HK-2 (cell line): ENCODE measurements at regions not wholly inside any gene's neighbourhood (a gene's known extent, or its start where the extent isn't known, plus 50 kb on each side); places are given as distances from the start of the nearest gene placed in this dataset.
A peak's percentile ranks its signal among the peaks of the same experiment; 100 is the strongest.

ENCODE experiments used
- DNase-seq: peaks from one replicate; pipeline ENCODE4 v3.0.0-alpha.2; 2018; ENCODE audit not compliant: unreplicated experiment

GRCh38 chr13:39100996-39101738 is 62.9 kb downstream of the NHLRC3 start:
- no peak for DNase-seq

GRCh38 chr13:39102981-39103490 is 64.8 kb downstream of the NHLRC3 start:
- no peak for DNase-seq

DNA sequence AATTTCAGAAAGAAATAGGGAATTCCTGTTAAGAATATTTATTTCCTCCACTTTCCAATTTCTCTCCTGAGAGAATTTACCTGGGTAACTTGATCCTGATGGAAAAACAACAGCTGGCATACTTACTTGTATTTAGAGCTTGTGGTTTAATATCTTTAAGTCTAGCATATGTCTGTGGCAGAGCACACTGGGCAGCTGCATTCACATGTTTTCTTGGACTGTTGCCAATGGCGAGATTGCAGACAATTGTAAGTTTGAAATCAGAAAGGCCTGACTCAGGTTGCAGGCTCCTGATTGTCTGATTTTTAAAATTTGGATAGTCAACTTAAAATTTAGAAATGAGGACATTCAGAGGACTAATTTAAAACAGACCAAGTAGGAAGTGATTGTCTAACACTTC is 66.9 kb downstream of the NHLRC3 start:
- no peak for DNase-seq

GRCh38 chr13:39106216-39107005 is 68.2 kb downstream of the NHLRC3 start:
- DNase-seq, result no peak

DNA sequence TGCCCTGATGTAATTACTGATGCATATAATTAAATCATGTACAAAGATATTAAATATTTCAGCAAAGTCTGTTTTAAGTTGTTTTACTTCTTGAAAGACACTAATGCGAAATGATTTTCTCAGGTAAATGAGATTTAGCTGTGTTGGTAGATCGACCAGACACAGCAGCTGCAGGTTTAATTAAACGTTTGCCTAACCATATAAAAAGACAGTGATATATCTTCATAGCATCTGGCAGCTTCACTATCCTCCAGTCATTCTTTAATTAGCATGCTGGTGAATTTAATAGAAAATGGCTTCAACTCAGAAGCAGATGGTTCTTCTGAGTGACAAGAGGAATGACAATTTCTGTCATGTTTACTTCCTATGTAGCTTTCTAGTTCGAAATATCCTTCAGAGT is 69.3 kb downstream of the NHLRC3 start:
- DNase-seq, result no peak

DNA sequence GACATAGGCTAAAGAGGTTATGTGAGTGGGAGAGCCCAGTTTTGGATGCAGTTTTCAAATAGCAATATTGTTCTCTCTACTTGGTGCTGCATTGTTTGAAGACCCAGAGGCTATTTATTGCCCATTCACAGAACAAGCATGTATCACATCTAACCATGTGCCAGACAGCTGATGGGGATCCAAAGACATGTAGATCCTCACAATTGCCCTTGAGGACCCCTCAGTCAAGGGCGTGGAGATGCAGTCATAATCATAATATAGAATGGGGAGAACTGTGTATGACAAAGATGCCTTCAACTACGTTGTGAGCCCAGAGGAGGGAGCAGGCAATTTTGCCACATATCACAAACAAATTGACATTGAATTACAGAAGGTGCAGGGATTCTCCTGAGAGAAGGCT is 70.5 kb downstream of the NHLRC3 start:
- no peak for DNase-seq

DNA sequence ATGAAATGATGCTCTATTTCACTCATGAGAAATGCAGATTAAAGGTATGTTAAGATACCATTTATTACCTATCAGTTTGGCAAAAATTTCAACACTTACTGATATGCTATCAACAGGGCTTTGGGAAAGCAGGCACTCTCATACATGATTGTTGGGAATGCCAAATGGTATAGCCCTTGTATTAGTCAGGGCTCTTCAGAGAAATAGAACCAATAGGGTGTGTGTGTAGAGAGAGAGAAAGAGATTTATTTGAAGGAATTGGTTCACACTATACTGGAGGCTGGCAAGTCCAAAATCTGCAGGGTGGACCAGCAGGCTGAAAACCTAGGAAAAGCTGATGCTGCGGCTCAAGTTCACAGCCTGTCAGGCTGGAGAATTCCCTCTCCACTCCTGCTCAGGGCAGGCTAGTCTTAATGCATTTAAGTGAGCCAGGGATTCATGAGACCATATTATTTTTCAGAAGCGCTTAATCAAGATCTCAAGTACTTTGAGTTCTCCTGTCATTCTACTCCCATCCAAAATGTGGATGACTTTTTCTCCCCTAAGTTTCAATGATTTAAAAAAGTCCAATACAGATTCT is 72.4 kb downstream of the NHLRC3 start:
- no peak for DNase-seq

GRCh38 chr13:39111145-39111544 is 72.9 kb downstream of the NHLRC3 start:
- DNase-seq, result no peak

DNA sequence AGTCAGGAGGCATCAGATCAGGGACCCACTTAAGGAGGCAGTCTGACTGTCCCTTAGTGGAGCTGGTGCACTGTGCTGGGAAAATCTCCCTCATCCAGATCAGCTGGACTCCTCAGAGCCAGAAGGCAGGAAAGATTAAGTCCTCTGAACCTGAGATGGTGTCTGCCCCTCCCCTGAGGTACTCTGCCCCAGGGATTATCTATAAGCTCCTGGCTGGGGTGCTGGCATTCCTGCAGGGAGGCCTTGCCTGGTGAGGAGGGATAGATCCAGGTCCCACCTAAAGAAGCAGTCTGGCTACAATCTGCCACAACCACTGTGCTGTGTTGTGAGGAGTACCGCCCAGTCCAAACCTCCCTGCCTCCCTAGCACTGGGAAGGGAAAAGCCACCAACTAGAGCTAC is 81.2 kb downstream of the NHLRC3 start:
- no peak for DNase-seq

- no peak for DNase-seq
Observed at GRCh38 chr13:39123578-39123977, 85.3 kb downstream of the NHLRC3 start.

DNA sequence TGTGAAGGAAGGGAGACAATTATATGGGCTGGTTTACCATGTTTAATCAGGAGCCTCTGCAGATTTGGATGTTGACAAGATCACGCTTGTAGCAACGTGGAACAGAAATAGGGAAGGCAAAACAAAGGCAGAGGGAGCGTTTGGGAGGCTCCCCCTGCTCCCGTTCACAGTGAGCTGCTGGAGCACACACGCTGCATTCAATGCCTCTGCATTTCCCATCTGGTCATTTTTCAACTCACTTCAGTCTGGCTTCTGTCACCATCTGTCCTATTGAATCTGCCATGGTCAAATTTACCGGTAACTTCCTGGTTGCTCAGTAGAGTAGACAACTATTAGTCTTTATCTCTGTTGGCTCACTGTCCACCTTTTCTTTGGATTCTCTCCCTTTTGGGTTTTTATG is 91.0 kb downstream of the NHLRC3 start:
- no peak for DNase-seq

- no peak for DNase-seq
Observed at GRCh38 chr13:39130301-39130700, 92.0 kb downstream of the NHLRC3 start.

GRCh38 chr13:39132286-39133230 is 94.3 kb downstream of the NHLRC3 start:
- no peak for DNase-seq

- no peak for DNase-seq
Observed at GRCh38 chr13:39133781-39134180, 95.5 kb downstream of the NHLRC3 start.

DNA sequence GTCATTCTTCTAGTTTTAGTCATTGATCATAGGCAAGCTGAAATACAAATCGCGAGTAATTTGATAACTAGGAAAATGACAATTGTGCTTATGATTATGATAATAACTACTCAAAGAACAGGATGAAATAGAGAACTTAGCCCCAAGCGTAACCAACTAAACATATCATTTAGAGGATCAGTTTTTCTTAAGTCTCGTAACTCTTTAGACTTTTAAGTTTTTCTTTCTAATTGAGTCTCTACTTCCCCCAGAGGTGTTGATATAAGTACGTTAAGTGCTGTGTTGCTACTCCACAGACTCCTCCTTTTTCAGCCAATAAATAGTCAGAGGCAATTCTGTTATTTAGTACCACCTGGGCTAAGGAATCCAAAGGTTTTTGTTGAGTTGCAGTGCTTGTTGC is 96.3 kb downstream of the NHLRC3 start:
- no peak for DNase-seq

DNA sequence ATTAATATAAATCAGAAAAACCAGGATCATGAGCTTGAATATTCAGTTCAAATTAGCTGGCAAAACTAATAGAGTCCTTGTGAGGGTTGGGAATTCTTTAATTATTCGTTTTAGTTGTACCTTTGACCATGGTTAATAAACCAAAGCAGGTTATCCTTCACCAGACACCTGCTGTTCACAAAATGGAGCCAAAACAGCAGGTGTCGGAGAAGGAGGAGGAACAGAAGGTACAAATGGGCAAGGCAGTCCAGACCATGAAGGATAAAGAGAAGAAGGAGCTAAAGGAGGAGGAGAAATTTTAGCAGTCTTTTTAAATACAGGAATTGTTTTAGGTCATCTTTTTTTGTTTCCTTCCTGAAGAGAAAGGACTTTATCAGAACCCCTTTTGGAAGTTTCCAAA is 106.1 kb downstream of the NHLRC3 start:
- DNase-seq, result no peak

GRCh38 chr13:39144941-39145533 is 106.8 kb downstream of the NHLRC3 start:
- peak; percentile 6 for DNase-seq

DNA sequence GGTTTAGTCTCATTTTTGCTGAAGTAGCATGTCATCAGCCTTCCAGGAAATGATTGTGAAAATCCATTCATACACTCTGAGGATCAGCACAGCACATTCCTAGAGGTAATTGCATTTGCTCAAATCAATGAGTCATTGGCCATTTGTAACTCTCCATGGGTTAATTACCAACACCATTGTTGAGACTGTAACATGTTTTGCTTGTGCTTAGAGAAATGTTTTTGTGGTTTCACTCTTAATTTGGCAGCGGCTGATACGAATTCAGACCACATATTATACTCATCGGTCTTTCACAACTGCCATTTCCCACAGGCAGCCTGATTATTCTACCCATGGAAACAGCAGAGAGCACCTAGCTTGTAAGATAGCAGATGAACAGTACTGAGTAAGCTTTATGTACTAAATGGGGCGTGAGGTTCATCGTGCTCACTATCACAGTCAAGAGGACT is 110.3 kb downstream of the NHLRC3 start:
- DNase-seq, result peak; percentile 6

DNA sequence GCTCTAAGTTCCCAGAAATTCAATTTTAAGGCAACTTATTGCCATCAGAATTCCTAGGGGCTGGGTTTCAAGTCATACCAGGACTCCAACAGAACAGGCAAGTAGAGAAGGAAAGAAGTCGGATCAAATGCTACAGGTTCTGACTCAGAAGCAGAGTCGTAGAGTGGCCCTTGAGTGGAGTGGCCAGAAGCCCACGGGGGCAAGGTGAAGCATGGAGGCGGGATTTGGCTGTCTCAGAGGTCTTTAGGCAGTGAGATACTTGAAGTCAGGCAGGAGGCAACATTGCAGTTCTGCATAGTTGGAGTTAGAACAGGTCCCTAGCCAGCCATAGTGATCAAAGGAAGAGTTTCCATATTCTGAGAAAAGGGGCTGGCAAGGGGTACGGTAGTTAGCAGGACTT is 111.6 kb downstream of the NHLRC3 start:
- DNase-seq, result no peak

DNA sequence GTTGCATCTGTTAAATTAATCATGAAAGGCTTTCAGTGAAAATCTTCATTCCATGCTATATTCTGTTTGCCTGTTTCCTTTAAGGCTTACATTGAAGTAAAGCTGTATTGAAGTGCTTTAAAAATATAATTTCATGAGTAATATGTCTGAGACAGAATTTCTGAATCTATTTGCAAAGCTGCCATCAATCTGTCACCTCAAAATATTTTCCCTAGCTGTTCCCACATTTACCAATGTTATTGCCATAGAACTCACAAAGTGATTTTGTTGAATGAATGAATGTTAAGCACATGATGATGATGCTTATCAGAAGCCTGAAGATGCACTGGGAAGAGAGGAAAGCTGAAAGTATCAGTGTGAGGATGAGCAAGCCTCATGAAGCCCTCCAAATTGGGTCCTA is 115.8 kb downstream of the NHLRC3 start:
- DNase-seq, result no peak

- DNase-seq, result no peak
Observed at GRCh38 chr13:39159393-39159792, 121.1 kb downstream of the NHLRC3 start.
